RWPE2 (cell line): ENCODE measurements at regions not wholly inside any gene's neighbourhood (a gene's known extent, or its start where the extent isn't known, plus 50 kb on each side); places are given as distances from the start of the nearest gene placed in this dataset.

Source experiments
- ATAC-seq: fragments of 200-7000 bp; cut with Tn5 transposase; 3 replicates; pipeline ENCODE4 v1.9.1; 2021; ENCODE audit warnings: low read depth
- DNase-seq: peaks from one replicate; pipeline ENCODE4 v3.0.0-alpha.2; 2020; ENCODE audit warnings: low spot score
- H3K27ac ChIP-seq: fragments of 450-650 bp; 2 replicates; pipeline ENCODE4 v1.5.1; 2017; ENCODE audit warnings: mild to moderate bottlenecking; ENCODE audit not compliant: poor library complexity, severe bottlenecking
- H3K27me3 ChIP-seq: fragments of 250-450 bp; sonication (Bioruptor Pico); 2 replicates; pipeline ENCODE4 v1.5.1; 2021; ENCODE audit warnings: mild to moderate bottlenecking, moderate library complexity; ENCODE audit not compliant: insufficient read depth, poor library complexity, severe bottlenecking
- H3K36me3 ChIP-seq: fragments of 250-450 bp; sonication (Bioruptor Pico); 2 replicates; pipeline ENCODE4 v1.5.1; 2020; ENCODE audit warnings: low read depth, mild to moderate bottlenecking, moderate library complexity
- H3K4me1 ChIP-seq: fragments of 250-450 bp; sonication (Bioruptor Pico); 2 replicates; pipeline ENCODE4 v1.5.1; 2021; ENCODE audit warnings: mild to moderate bottlenecking, moderate library complexity; ENCODE audit not compliant: insufficient read depth, poor library complexity, severe bottlenecking
- H3K4me3 ChIP-seq: fragments of 250-450 bp; sonication (Bioruptor Pico); 2 replicates; pipeline ENCODE4 v1.5.1; 2021; ENCODE audit warnings: mild to moderate bottlenecking, moderate library complexity; ENCODE audit not compliant: severe bottlenecking
- H3K9me3 ChIP-seq: fragments of 250-450 bp; sonication (Bioruptor Pico); 2 replicates; pipeline ENCODE4 v1.5.1; 2021; ENCODE audit warnings: mild to moderate bottlenecking, moderate library complexity; ENCODE audit not compliant: severe bottlenecking
- TF ChIP-seq, protein P1 (sequence below): fragments of 450-650 bp; IDR thresholded peaks from one replicate; pipeline ENCODE4 v1.5.1; 2017; ENCODE audit warnings: mild to moderate bottlenecking, moderate library complexity; ENCODE audit not compliant: poor library complexity, severe bottlenecking

DNA sequence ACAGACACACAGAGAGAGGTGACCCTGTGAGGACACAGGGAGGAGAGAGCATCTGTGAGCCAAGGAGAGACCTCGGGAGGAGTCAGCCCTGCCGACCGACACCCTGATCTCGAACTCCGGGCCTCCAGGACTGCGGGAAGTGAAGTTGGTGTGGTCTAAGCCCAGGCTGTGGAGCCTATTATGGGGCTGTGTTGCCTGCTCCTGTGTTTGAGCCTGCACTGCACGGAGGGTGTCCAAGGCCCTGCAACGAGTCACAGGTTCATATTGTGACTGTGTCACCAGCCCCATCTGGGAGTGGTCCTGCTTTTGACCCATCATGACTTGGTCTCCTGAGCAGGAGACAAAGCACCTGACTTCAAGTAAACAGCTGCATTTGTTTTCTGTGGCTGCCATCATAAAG lies 186.0 kb upstream of the AJAP1 start:
- H3K9me3 ChIP-seq = no peaks in the 10 kb centered on the region
- no peak overlapping the region for H3K27ac ChIP-seq
- H3K27me3 ChIP-seq = no peaks in the 10 kb centered on the region
- H3K4me1 ChIP-seq = no peaks in the 10 kb centered on the region
- no peaks in the 10 kb centered on the region for H3K36me3 ChIP-seq
- DNase-seq = no peak
- TF ChIP-seq, protein P1, sequence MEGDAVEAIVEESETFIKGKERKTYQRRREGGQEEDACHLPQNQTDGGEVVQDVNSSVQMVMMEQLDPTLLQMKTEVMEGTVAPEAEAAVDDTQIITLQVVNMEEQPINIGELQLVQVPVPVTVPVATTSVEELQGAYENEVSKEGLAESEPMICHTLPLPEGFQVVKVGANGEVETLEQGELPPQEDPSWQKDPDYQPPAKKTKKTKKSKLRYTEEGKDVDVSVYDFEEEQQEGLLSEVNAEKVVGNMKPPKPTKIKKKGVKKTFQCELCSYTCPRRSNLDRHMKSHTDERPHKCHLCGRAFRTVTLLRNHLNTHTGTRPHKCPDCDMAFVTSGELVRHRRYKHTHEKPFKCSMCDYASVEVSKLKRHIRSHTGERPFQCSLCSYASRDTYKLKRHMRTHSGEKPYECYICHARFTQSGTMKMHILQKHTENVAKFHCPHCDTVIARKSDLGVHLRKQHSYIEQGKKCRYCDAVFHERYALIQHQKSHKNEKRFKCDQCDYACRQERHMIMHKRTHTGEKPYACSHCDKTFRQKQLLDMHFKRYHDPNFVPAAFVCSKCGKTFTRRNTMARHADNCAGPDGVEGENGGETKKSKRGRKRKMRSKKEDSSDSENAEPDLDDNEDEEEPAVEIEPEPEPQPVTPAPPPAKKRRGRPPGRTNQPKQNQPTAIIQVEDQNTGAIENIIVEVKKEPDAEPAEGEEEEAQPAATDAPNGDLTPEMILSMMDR = no peak
- ATAC-seq = no peak
- H3K4me3 ChIP-seq = no peak overlapping the region

DNA sequence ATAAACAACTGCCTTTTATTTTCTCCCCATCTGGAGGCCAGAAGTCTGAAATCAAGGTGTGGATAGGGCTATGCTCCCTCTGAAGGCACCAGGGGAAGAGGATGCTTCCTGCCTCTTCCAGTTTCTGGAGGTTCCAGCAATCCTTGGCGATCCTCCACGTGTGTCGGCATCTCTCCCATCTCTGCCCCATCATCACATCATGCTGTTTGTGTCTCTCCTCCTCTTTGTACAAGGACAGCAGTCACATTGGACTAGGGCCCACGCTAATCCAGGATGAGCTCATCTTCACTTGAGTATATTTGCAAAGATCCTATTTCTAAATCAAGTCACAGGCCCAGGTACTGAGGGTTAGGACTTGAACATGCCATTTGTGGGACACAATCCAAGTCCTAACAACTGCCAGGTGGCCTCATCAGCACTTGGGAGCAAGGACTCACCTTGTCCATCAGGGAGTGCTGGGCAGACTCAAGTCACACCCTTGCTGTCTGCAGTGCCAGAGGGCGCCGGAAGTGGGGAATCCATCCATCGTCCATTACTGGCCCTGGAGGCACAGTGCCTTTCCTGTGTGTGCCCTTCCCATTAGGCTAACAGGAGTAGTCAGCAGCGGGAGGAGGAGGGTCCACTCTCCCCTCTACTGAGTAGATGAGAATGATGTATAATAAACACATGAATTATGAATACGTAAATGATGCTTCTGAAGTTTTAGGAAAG lies 185.4 kb upstream of the AJAP1 start:
- no peak for ATAC-seq
- Histone ChIP-seq H3K36me3 (no peaks in the 10 kb centered on the region), H3K27ac (no peak overlapping the region), H3K9me3 (no peaks in the 10 kb centered on the region), H3K4me1 (no peaks in the 10 kb centered on the region), H3K4me3 (no peak overlapping the region), H3K27me3 (no peaks in the 10 kb centered on the region)
- no peak for DNase-seq
- TF ChIP-seq, protein P1 = no peak

DNA sequence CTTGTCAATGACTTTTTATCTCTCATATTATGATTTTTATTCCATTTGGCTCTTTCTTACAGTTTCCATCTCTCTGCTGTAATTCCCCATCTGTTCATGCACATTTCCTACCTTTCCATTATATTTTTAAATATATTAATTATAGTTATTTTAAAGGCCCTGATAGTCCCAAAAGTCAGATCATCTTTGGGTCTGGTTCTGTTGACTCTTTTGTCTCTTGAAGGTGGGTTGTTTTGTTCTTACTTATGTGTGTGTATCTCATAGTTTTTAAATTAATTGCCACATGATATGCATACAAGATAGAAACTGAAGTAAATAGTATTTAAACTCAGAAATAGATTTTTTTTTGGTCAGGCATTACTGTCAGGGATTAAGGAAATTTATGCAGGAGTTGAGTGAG lies 178.0 kb upstream of the AJAP1 start:
- no peaks in the 10 kb centered on the region for H3K27me3 ChIP-seq
- no peak overlapping the region for H3K27ac ChIP-seq
- ATAC-seq (no peak), DNase-seq (no peak)
- H3K9me3 ChIP-seq = peaks cover 2% of the 10 kb centered on the region
- no peak overlapping the region for H3K4me3 ChIP-seq
- H3K36me3 ChIP-seq = no peaks in the 10 kb centered on the region
- TF ChIP-seq, protein P1 = no peak
- H3K4me1 ChIP-seq = no peaks in the 10 kb centered on the region

- Histone ChIP-seq H3K9me3 (peaks cover 4% of the 10 kb centered on the region), H3K27me3 (no peaks in the 10 kb centered on the region), H3K4me3 (no peak overlapping the region), H3K27ac (no peak overlapping the region), H3K4me1 (no peaks in the 10 kb centered on the region), H3K36me3 (no peaks in the 10 kb centered on the region)
- DNase-seq = no peak
- no peak for ATAC-seq
- TF ChIP-seq, protein P1 = no peak
Measured at GRCh38 chr1:4481451-4481850, 173.0 kb upstream of the AJAP1 start.

DNA sequence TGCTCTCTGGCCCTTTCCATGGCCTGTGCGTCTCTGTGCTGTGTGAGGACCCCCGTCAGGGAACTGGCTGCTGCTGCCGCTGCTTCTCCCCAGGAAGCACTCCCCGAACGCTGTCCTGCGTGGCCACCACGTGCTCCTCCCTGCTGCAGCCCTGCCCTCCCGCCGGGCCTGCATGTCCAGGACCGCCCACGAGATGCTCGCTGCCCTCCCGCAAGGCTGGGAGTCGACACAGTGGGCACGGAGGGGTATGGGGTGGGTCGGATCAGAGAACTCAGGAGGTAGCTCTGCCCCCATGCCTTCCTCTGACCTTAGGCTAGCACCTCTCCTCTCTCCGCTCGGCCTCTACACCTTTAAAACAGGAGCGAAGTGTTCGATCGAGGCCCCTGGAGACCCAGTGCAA lies 171.9 kb upstream of the AJAP1 start:
- no peaks in the 10 kb centered on the region for H3K27me3 ChIP-seq

More for the DNA sequence above, 171.9 kb upstream of the AJAP1 start:
- ATAC-seq (no peak), DNase-seq (no peak)
- H3K36me3 ChIP-seq = no peaks in the 10 kb centered on the region
- no peak overlapping the region for H3K4me3 ChIP-seq
- TF ChIP-seq, protein P1 = no peak
- H3K4me1 ChIP-seq = no peaks in the 10 kb centered on the region
- no peak overlapping the region for H3K27ac ChIP-seq
- peaks cover 4% of the 10 kb centered on the region for H3K9me3 ChIP-seq
